ENCODE measurements at regions not wholly inside any gene's neighbourhood (a gene's known extent, or its start where the extent isn't known, plus 50 kb on each side); places are given as distances from the start of the nearest gene placed in this dataset.

GRCh38 chr2:237235383-237236095, 149.8 kb downstream of the COPS8 start:
- DNase-seq (ENCODE audit: low spot score), result no peak
- H2BK5ac ChIP-seq (ENCODE audit: low read length), result no peak overlapping the region
- no peak overlapping the region for H3K27ac ChIP-seq (replicated peaks; ENCODE audit: low read length)
- no peaks in the 10 kb centered on the region for H3K4me1 ChIP-seq (ENCODE audit: control insufficient read depth in 2 of 2, insufficient read depth in 1 of 2, low read depth in 1 of 2, low read length in 2 of 2)
- no peak overlapping the region for H4K8ac ChIP-seq (ENCODE audit: low read depth, low read length)
- H3K18ac ChIP-seq (ENCODE audit: low read length), result no peak overlapping the region
- no peak overlapping the region for H2BK15ac ChIP-seq (ENCODE audit: low read length)
- WGBS, 2 donors (ENCODE audit: extremely low coverage in 2 of 2, insufficient read length in 2 of 2, insufficient replicate concordance in 1 of 2), result no CpG with 5 or more reads among the region's 6 CpGs
- H4K91ac ChIP-seq (ENCODE audit: low read depth, low read length, poor library complexity), result no peak overlapping the region
- H3K36me3 ChIP-seq (replicated peaks in 1 of 2; ENCODE audit: control insufficient read depth in 2 of 2, insufficient read depth in 2 of 2, low read length in 2 of 2), result no peaks in the 10 kb centered on the region
- no peak overlapping the region for H3K4me3 ChIP-seq (ENCODE audit: low read length in 2 of 2)
- no peaks in the 10 kb centered on the region for H3K27me3 ChIP-seq (ENCODE audit: control insufficient read depth in 3 of 3, insufficient read depth in 3 of 3, low read depth in 1 of 3, low read length in 3 of 3)
- no peaks in the 10 kb centered on the region for H3K9me3 ChIP-seq (replicated peaks in 1 of 2; ENCODE audit: control insufficient read depth in 2 of 2, insufficient read depth in 1 of 2, low read depth in 1 of 2, low read length in 2 of 2)
- H2AK5ac ChIP-seq (ENCODE audit: low read depth, low read length), result no peak overlapping the region
- no peak overlapping the region for H3K14ac ChIP-seq (ENCODE audit: low read length)
- no peak overlapping the region for H2BK120ac ChIP-seq (ENCODE audit: low read depth, low read length)
- no peak overlapping the region for H3K4me2 ChIP-seq (ENCODE audit: insufficient read depth, low read length, poor library complexity, severe bottlenecking)
- H2AFZ ChIP-seq (ENCODE audit: low read length), result no peak overlapping the region
- no peak overlapping the region for H3K23ac ChIP-seq (ENCODE audit: low read depth, low read length, poor library complexity)
- no peak overlapping the region for H3K4ac ChIP-seq (ENCODE audit: low read length)
- H2BK12ac ChIP-seq (ENCODE audit: low read length), result no peak overlapping the region
- H3K79me1 ChIP-seq (ENCODE audit: low read depth, low read length), result no peaks in the 10 kb centered on the region
- no peak overlapping the region for H3K9ac ChIP-seq (ENCODE audit: low read depth, low read length, poor library complexity)

- no peak for DNase-seq (ENCODE audit: low spot score)
- Histone ChIP-seq H2BK12ac (ENCODE audit: low read length) (no peak overlapping the region), H3K9ac (ENCODE audit: low read depth, low read length, poor library complexity) (no peak overlapping the region), H4K8ac (ENCODE audit: low read depth, low read length) (no peak overlapping the region), H2AFZ (ENCODE audit: low read length) (no peak overlapping the region), H3K4me3 (ENCODE audit: low read length in 2 of 2) (no peak overlapping the region), H3K27ac (replicated peaks; ENCODE audit: low read length) (no peak overlapping the region), H3K14ac (ENCODE audit: low read length) (no peak overlapping the region), H2AK5ac (ENCODE audit: low read depth, low read length) (no peak overlapping the region), H3K23ac (ENCODE audit: low read depth, low read length, poor library complexity) (no peak overlapping the region), H3K4me2 (ENCODE audit: insufficient read depth, low read length, poor library complexity, severe bottlenecking) (no peak overlapping the region), H3K27me3 (ENCODE audit: control insufficient read depth in 3 of 3, insufficient read depth in 3 of 3, low read depth in 1 of 3, low read length in 3 of 3) (no peaks in the 10 kb centered on the region), H3K9me3 (replicated peaks in 1 of 2; ENCODE audit: control insufficient read depth in 2 of 2, insufficient read depth in 1 of 2, low read depth in 1 of 2, low read length in 2 of 2) (no peaks in the 10 kb centered on the region), H3K4me1 (ENCODE audit: control insufficient read depth in 2 of 2, insufficient read depth in 1 of 2, low read depth in 1 of 2, low read length in 2 of 2) (no peaks in the 10 kb centered on the region), H2BK120ac (ENCODE audit: low read depth, low read length) (no peak overlapping the region), H3K79me1 (ENCODE audit: low read depth, low read length) (no peaks in the 10 kb centered on the region), H2BK15ac (ENCODE audit: low read length) (no peak overlapping the region), H2BK5ac (ENCODE audit: low read length) (no peak overlapping the region), H4K91ac (ENCODE audit: low read depth, low read length, poor library complexity) (no peak overlapping the region), H3K36me3 (replicated peaks in 1 of 2; ENCODE audit: control insufficient read depth in 2 of 2, insufficient read depth in 2 of 2, low read length in 2 of 2) (no peaks in the 10 kb centered on the region), H3K4ac (ENCODE audit: low read length) (no peak overlapping the region), H3K18ac (ENCODE audit: low read length) (no peak overlapping the region)
- WGBS, 2 donors (ENCODE audit: extremely low coverage in 2 of 2, insufficient read length in 2 of 2, insufficient replicate concordance in 1 of 2), result no CpG with 5 or more reads among the region's 2 CpGs
These were observed 150.5 kb downstream of the COPS8 start for GRCh38 chr2:237236188-237236587.

- Histone ChIP-seq H2AFZ (ENCODE audit: low read length) (no peak overlapping the region), H2BK12ac (ENCODE audit: low read length) (no peak overlapping the region), H3K14ac (ENCODE audit: low read length) (no peak overlapping the region), H2BK120ac (ENCODE audit: low read depth, low read length) (no peak overlapping the region), H3K4ac (ENCODE audit: low read length) (no peak overlapping the region), H3K9me3 (replicated peaks in 1 of 2; ENCODE audit: control insufficient read depth in 2 of 2, insufficient read depth in 1 of 2, low read depth in 1 of 2, low read length in 2 of 2) (no peaks in the 10 kb centered on the region), H3K27ac (replicated peaks; ENCODE audit: low read length) (no peak overlapping the region), H4K91ac (ENCODE audit: low read depth, low read length, poor library complexity) (no peak overlapping the region), H3K4me3 (ENCODE audit: low read length in 2 of 2) (no peak overlapping the region), H3K36me3 (replicated peaks in 1 of 2; ENCODE audit: control insufficient read depth in 2 of 2, insufficient read depth in 2 of 2, low read length in 2 of 2) (no peaks in the 10 kb centered on the region), H3K4me1 (ENCODE audit: control insufficient read depth in 2 of 2, insufficient read depth in 1 of 2, low read depth in 1 of 2, low read length in 2 of 2) (no peaks in the 10 kb centered on the region), H3K18ac (ENCODE audit: low read length) (no peak overlapping the region), H2BK5ac (ENCODE audit: low read length) (no peak overlapping the region), H3K23ac (ENCODE audit: low read depth, low read length, poor library complexity) (no peak overlapping the region), H4K8ac (ENCODE audit: low read depth, low read length) (no peak overlapping the region), H3K27me3 (ENCODE audit: control insufficient read depth in 3 of 3, insufficient read depth in 3 of 3, low read depth in 1 of 3, low read length in 3 of 3) (no peaks in the 10 kb centered on the region), H3K9ac (ENCODE audit: low read depth, low read length, poor library complexity) (no peak overlapping the region), H2BK15ac (ENCODE audit: low read length) (no peak overlapping the region), H2AK5ac (ENCODE audit: low read depth, low read length) (no peak overlapping the region), H3K4me2 (ENCODE audit: insufficient read depth, low read length, poor library complexity, severe bottlenecking) (no peak overlapping the region), H3K79me1 (ENCODE audit: low read depth, low read length) (no peaks in the 10 kb centered on the region)
- WGBS, 2 donors (ENCODE audit: extremely low coverage in 2 of 2, insufficient read length in 2 of 2, insufficient replicate concordance in 1 of 2), result no CpG with 5 or more reads among the region's 3 CpGs
- DNase-seq (ENCODE audit: low spot score), result no peak
These were observed 152.6 kb downstream of the COPS8 start for GRCh38 chr2:237238249-237238648.

- Histone ChIP-seq H3K79me1 (ENCODE audit: low read depth, low read length) (no peaks in the 10 kb centered on the region), H3K14ac (ENCODE audit: low read length) (no peak overlapping the region), H2AK5ac (ENCODE audit: low read depth, low read length) (no peak overlapping the region), H3K9ac (ENCODE audit: low read depth, low read length, poor library complexity) (no peak overlapping the region), H2BK15ac (ENCODE audit: low read length) (no peak overlapping the region), H3K9me3 (replicated peaks in 1 of 2; ENCODE audit: control insufficient read depth in 2 of 2, insufficient read depth in 1 of 2, low read depth in 1 of 2, low read length in 2 of 2) (no peaks in the 10 kb centered on the region), H2BK120ac (ENCODE audit: low read depth, low read length) (no peak overlapping the region), H3K4me3 (ENCODE audit: low read length in 2 of 2) (peak overlapping the region in 1 of 2 donors; percentile 30), H4K91ac (ENCODE audit: low read depth, low read length, poor library complexity) (no peak overlapping the region), H3K27me3 (ENCODE audit: control insufficient read depth in 3 of 3, insufficient read depth in 3 of 3, low read depth in 1 of 3, low read length in 3 of 3) (no peaks in the 10 kb centered on the region), H3K36me3 (replicated peaks in 1 of 2; ENCODE audit: control insufficient read depth in 2 of 2, insufficient read depth in 2 of 2, low read length in 2 of 2) (no peaks in the 10 kb centered on the region), H2BK12ac (ENCODE audit: low read length) (no peak overlapping the region), H3K4me1 (ENCODE audit: control insufficient read depth in 2 of 2, insufficient read depth in 1 of 2, low read depth in 1 of 2, low read length in 2 of 2) (no peaks in the 10 kb centered on the region), H3K27ac (replicated peaks; ENCODE audit: low read length) (no peak overlapping the region), H2AFZ (ENCODE audit: low read length) (no peak overlapping the region), H3K4me2 (ENCODE audit: insufficient read depth, low read length, poor library complexity, severe bottlenecking) (no peak overlapping the region), H2BK5ac (ENCODE audit: low read length) (no peak overlapping the region), H3K18ac (ENCODE audit: low read length) (no peak overlapping the region), H3K23ac (ENCODE audit: low read depth, low read length, poor library complexity) (no peak overlapping the region), H4K8ac (ENCODE audit: low read depth, low read length) (no peak overlapping the region), H3K4ac (ENCODE audit: low read length) (no peak overlapping the region)
- DNase-seq (ENCODE audit: low spot score), result no peak
- WGBS, 2 donors (ENCODE audit: extremely low coverage in 2 of 2, insufficient read length in 2 of 2, insufficient replicate concordance in 1 of 2), result no CpG with 5 or more reads among the region's 5 CpGs
These were observed 154.6 kb downstream of the COPS8 start for GRCh38 chr2:237240252-237240651.
